Tibial nerve (tissue), 4 donors: ENCODE measurements at regions not wholly inside any gene's neighbourhood (a gene's known extent, or its start where the extent isn't known, plus 50 kb on each side); places are given as distances from the start of the nearest gene placed in this dataset.

ENCODE experiments used
- CTCF ChIP-seq, 5 experiments: fragments of 200-600 bp in 3 of 5; fragments of 450-650 bp in 2 of 5; sonication (generic) in 3 of 5; IDR thresholded peaks; one replicate each; pipeline ENCODE4 v1.5.1; 2016 to 2019; ENCODE audit warnings: antibody characterized with exemption in 5 of 5, mild to moderate bottlenecking in 3 of 5, moderate library complexity in 2 of 5
- EP300 ChIP-seq, 2 donors: sonication (generic); formaldehyde crosslinking; IDR thresholded peaks; one replicate each; pipeline ENCODE4 v1.6.1; 2017; ENCODE audit warnings: antibody characterized with exemption in 2 of 2, mild to moderate bottlenecking in 1 of 2
- POLR2A ChIP-seq, 2 donors: fragments of 450-650 bp; IDR thresholded peaks; one replicate each; pipeline ENCODE4 v1.6.1; 2017; ENCODE audit warnings: antibody characterized with exemption in 2 of 2, mild to moderate bottlenecking in 2 of 2, moderate library complexity in 2 of 2

DNA sequence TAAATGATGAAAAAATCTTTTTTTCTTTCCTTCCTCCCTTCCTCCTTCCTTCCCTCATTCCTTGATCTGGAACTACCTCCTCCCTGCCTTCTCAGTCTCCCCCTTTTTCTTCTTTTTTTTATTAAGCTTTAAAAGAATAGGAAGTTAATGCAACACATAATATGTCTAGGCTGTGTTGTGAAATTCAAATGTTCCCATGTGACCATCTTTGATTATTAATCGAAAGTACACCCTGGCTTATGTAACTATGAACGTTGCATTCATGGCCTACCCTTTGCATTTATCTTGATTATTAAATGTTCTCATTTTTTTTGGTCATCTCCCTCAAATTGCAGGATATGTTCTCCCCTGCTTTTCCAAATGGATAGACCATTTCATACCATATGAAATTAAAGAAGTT is 376.0 kb downstream of the DSEL start:
- no peak for TF ChIP-seq CTCF (IDR thresholded peaks at IDR 0.05)
- TF ChIP-seq EP300 (IDR thresholded peaks at IDR 0.05), result no peak
- no peak for TF ChIP-seq POLR2A (IDR thresholded peaks at IDR 0.05)
